HG03064 (cell line): ENCODE measurements at regions not wholly inside any gene's neighbourhood (a gene's known extent, or its start where the extent isn't known, plus 50 kb on each side); places are given as distances from the start of the nearest gene placed in this dataset.

Experiments used
- ATAC-seq: cut with Tn5 transposase; IDR thresholded peaks from one replicate; pipeline ENCODE4 v1.9.1; 2021; ENCODE audit warnings: low read depth; ENCODE audit not compliant: unreplicated experiment

DNA sequence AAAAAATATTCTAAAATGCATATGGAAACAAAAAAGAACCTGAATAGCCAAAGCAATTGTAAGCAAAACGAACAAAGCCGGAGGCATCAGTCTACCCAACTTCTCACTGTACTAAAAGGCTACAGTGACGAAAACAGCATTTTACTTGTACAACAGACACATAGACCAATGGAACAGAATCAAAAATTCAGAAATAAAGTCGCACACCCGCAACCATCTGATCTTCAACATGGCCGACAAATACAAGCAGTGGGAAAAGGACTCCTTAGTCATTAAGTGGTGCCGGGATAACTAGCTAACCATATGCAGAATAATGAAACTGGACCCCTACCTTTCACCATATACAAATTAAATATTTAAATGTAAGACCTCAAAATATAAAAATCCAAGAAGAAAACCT, 203.9 kb upstream of the PPFIA2 start:
- ATAC-seq: no peak

GRCh38 chr12:81962126-81962856, 203.1 kb upstream of the PPFIA2 start:
- ATAC-seq: no peak

DNA sequence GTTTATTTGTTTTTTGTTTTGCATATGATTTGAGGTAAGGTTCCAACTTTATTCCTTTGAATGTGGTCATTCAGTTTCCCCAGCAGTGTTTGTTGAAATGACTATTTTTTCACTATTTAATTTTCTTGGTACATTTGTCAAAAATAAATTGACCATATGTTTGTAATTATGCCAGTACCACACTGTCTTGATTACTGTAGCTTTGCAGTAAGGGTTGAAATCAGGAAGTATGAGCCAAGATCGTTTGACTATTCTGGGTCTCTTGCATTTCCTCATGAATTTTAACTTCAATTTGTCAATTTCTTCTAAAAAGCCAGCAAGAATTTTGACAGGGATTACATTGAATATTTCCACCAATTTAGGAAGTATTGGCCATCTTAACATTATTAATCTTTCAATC, 199.3 kb upstream of the PPFIA2 start:
- ATAC-seq: no peak

DNA sequence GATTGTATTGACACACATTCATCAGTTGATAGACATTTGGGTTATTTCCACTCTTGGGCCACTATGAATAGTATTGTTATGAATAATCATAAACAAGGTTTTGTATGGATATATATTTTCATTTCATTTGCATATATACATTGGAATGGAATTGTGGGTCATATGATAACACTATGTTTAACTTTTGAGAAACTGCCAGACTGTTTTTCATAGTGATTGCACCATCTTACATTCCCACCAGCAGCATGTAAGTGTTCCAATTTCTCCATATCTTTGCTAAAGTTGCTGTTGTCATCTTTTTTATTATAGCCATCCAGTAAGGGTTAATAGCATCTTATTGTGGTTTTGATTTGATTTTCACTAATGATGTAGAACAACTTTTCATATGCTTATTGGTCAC, 198.5 kb upstream of the PPFIA2 start:
- ATAC-seq: no peak

DNA sequence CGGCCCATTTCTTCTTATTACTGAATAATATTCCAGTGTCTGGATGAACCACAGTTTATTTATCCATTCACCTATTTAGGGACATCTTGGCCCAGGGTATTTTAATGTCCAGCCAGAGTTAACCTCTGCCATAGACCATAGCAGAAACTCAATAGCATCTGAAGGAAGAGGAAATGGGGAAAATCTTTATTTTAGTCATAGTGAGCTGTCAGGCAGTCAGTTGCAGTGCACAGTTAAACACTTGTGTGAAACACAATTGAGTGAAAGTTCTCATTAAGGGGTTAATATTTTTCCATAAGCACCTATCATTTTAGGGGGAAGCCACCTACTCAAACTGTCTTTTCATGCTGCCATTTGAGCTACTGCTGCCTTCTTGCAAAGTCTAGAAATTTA, 197.3 kb upstream of the PPFIA2 start:
- no peak for ATAC-seq

GRCh38 chr12:81953541-81953940, 194.4 kb upstream of the PPFIA2 start:
- no peak for ATAC-seq

- ATAC-seq: no peak
Observed at GRCh38 chr12:81950871-81951270, 191.7 kb upstream of the PPFIA2 start.

DNA sequence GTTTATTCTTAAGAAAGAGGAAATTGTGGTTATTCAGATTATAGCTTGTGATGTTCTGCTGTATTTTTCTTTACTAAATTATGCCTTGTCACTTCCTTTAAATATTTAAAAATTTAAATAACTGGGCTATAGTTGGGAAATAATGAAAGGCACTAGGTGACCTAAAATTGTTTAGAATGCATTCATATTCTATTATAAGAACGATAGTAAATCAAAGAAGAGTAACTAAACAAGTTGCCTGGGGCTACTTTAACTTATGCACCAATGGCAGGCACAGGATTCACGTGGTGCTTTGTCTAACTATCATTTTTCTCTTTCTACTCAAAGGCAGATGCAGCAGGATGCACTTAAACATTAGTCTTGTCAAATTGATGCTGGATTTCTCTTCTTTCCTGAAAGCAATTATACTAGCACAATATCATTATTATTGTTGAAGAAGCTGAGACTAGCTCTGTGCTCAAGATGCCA, 190.7 kb upstream of the PPFIA2 start:
- no peak for ATAC-seq

DNA sequence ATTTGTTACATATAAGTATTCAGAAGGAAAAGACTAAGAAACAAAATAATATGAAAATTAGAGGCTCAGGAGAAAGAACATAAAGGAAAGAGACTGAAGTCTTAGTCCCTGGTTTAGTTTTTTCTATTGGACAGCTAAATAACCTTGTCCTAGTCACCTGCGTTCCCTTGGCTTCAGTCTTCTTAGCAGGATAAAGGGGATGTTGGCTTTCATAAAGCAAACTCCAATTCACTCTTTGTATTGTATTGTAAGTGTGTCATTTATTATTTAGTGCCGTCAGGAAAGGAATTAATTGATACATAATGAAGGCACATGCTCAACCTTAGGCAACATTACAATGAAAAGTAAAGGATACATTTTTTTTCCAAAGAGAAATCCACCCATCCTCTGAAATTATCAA, 190.3 kb upstream of the PPFIA2 start:
- ATAC-seq: no peak

DNA sequence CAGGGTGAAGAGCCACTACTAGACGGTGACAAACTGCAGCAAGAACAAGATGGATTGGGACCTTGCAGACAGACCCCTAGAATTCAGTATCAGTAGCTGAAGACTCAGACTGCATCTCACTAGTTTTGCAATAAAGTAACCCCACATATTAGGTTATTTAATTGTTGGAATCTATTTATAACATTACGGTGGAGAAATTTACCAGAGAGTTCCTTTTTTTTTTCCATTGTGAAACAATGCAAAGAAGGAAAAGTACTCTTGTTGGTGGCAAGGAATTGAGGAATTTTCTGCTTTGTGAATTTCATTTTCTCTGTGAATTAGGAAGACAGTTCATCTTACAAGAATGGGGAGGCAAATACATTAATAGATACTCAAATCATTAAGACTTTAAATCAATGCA, 185.7 kb upstream of the PPFIA2 start:
- no peak for ATAC-seq

DNA sequence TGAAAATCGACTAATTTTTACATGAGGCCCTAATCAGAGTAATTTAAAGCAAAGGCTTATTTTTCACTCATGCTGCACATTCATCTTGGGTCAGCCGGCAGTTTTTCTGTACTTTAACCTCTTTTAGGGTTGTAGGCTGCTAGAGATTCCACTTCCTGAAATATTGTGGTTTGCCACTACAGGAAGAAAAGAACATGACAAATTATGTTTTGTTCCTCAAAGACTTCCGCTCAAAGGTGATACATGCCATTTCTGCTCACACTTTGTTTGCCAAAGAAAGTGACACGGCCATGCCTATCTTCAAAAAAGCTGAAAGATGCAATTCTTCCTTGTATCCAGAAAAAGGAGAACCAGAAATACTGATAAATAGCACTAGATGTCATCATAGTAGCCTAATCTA, 183.4 kb upstream of the PPFIA2 start:
- ATAC-seq: peak; percentile 65

GRCh38 chr12:81930037-81930436, 170.9 kb upstream of the PPFIA2 start:
- ATAC-seq: no peak

- ATAC-seq: no peak
Observed at GRCh38 chr12:81896771-81897170, 137.6 kb upstream of the PPFIA2 start.

- ATAC-seq: no peak
Observed at GRCh38 chr12:81888961-81889360, 129.8 kb upstream of the PPFIA2 start.

DNA sequence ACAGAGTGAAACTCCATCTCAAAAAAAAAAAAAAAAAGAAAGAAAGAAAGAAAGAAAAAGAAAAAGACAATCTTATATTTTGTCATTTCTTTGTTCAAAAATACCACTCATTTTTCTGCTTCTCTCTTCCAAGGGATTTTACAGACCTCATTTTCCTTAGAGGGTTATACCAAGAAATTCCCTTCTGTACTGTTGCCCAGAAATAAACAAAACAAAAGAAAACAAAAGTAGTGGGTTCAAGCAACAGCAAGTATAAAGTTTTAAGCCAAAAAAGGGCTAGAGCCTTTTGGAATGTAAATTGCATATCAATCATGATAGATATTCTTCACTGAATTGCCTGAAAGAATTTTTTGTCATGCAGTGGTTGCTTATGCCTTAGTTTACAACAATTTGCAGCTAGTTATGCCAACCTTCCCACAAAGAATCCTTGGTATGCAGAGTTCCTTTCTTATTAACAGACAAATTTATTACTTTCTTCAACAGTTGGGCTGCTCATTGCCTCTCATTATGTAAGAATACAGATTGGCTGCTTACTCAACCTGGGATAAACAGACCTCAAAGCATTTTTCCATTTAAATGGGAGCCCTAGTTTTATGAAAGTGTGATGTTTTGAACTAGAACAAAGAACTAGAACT, 129.1 kb upstream of the PPFIA2 start:
- ATAC-seq: no peak

DNA sequence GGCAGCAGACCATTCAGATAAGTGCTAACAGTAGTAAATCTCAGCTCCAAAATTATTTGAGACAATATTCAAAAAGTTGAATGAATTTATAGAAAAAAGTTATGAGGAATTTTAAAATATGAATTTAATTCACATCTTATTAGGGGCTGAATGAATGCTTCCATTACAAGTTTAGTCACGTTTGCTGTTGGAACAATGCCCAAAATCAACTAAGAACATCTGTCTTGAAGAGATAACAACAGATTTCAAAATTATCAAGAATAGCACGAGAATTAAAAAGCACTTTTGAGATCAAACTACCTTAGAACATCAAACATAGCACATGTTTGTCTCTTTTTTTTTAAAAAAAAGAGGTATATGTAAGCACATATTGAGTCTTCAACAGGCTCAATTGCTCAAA, 115.4 kb upstream of the PPFIA2 start:
- ATAC-seq: no peak

DNA sequence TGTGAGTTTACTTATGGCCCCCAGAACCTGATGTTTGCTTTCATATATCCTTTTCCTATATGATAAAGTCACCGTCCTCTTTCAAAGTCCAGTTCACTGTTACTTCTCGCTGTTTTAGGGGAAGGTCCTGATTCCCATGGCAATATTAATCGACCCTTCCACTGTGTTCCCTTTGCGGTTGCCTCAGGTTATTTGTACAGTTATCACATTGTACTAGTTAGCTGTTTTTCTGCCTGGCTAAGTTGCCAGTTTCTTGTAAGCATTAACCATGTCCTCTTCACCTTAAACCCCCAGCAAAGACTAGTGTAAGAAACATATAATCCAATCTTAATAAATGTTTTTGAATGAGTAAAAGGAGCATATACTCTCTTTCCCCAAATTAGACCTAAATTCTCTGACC, 115.0 kb upstream of the PPFIA2 start:
- no peak for ATAC-seq

- no peak for ATAC-seq
Observed at GRCh38 chr12:81872400-81872799, 113.2 kb upstream of the PPFIA2 start.

DNA sequence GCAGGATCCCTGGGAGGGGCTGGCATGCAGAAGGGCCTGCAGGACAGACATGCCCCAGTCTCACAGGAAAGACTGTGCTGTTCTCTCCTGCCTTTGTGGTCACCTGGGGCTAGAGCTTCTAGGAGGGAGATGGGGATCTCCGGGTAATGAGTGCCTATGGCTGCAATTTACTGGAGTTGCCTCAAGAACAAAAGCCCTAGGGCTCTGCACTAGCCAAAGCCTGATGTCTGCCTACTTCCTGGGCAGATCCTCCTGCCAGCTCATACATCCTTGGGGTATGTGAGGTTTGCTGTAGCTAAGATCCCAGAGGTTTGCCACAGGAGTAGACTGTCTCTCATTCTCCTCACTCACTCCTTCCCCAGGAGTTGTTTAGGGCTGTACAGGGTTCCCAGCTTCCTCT, 106.9 kb upstream of the PPFIA2 start:
- no peak for ATAC-seq

DNA sequence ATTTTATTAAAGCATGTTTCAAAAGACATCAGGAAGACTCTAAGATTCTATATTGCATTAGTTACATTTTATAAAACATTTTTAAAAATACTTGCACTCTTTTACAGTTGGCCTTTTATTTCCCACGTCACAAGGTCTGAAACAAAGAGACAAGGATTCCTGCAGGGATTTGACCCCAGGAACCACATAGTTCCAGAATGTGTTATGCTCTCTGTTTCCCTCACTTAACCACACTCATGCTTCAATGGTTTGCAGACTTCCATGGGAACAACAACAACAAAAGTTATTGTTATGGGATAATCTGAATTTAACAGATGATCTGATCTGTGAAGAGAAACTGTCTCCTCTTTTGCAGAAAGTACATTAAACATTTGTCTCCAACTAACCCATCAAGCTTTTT, 104.3 kb upstream of the PPFIA2 start:
- ATAC-seq: no peak

- ATAC-seq: no peak
Observed at GRCh38 chr12:81859521-81859920, 100.4 kb upstream of the PPFIA2 start.

DNA sequence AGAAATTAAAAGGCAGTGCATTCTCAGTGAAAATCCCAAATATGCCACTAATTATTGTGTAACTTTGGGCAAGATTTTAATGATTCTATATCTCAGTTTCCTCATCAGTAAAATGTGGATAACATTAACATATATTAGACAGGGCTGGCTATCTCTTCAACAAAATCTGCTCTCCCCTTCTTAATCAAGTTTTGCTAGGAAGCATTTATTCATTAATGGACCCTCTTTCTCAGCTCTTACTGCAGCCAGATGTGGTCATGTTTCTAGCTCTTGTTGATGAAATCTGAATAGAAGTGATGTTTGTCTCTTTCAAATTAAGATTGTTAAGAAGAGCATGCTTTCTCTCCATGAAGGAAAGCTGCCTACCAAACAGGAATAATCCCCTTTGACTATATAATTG, 84.4 kb upstream of the PPFIA2 start:
- ATAC-seq: no peak
